ENCODE measurements at regions not wholly inside any gene's neighbourhood (a gene's known extent, or its start where the extent isn't known, plus 50 kb on each side); places are given as distances from the start of the nearest gene placed in this dataset.
"Not testable (repeated sequence)": the region's sequence is repeated elsewhere in the genome, so short reads cannot be mapped to it uniquely, and the experiment has no call there.

GRCh38 chr5:57947181-57947580 lies 464.6 kb upstream of the ACTBL2 start:
- DNase-seq (ENCODE audit: low spot score) = no peak

- no peak for DNase-seq (ENCODE audit: low spot score)
Observed at GRCh38 chr5:57940879-57941278, 458.3 kb upstream of the ACTBL2 start.

- no peak for DNase-seq (ENCODE audit: low spot score)
Observed at GRCh38 chr5:57940236-57940635, 457.6 kb upstream of the ACTBL2 start.

- DNase-seq (ENCODE audit: low spot score) = no peak
Observed at GRCh38 chr5:57939771-57940170, 457.2 kb upstream of the ACTBL2 start.

GRCh38 chr5:57939335-57939734 lies 456.7 kb upstream of the ACTBL2 start:
- no peak for DNase-seq (ENCODE audit: low spot score)

- DNase-seq (ENCODE audit: low spot score) = no peak
Observed at GRCh38 chr5:57938174-57938557, 455.6 kb upstream of the ACTBL2 start.

- no peak for DNase-seq (ENCODE audit: low spot score)
Observed at GRCh38 chr5:57937501-57938173, 455.0 kb upstream of the ACTBL2 start.

GRCh38 chr5:57937025-57937424 lies 454.4 kb upstream of the ACTBL2 start:
- DNase-seq (ENCODE audit: low spot score) = no peak

- no peak for DNase-seq (ENCODE audit: low spot score)
Observed at GRCh38 chr5:57932761-57933160, 450.1 kb upstream of the ACTBL2 start.

- no peak for DNase-seq (ENCODE audit: low spot score)
Observed at GRCh38 chr5:57931807-57932206, 449.2 kb upstream of the ACTBL2 start.

- no peak for DNase-seq (ENCODE audit: low spot score)
Observed at GRCh38 chr5:57931352-57931751, 448.7 kb upstream of the ACTBL2 start.

- DNase-seq (ENCODE audit: low spot score) = no peak
Observed at GRCh38 chr5:57929271-57929670, 446.7 kb upstream of the ACTBL2 start.

- DNase-seq (ENCODE audit: low spot score) = not testable (repeated sequence)
Observed at GRCh38 chr5:57923094-57923493, 440.5 kb upstream of the ACTBL2 start.

GRCh38 chr5:57917004-57917403 lies 434.4 kb upstream of the ACTBL2 start:
- DNase-seq (ENCODE audit: low spot score) = no peak

- DNase-seq (ENCODE audit: low spot score) = no peak
Observed at GRCh38 chr5:57915536-57915935, 432.9 kb upstream of the ACTBL2 start.

GRCh38 chr5:57911438-57911837 lies 428.8 kb upstream of the ACTBL2 start:
- no peak for DNase-seq (ENCODE audit: low spot score)

GRCh38 chr5:57906671-57907070 lies 424.1 kb upstream of the ACTBL2 start:
- no peak for DNase-seq (ENCODE audit: low spot score)

GRCh38 chr5:57903458-57903857 lies 420.8 kb upstream of the ACTBL2 start:
- DNase-seq (ENCODE audit: low spot score) = no peak

- DNase-seq (ENCODE audit: low spot score) = no peak
Observed at GRCh38 chr5:57902095-57902494, 419.5 kb upstream of the ACTBL2 start.

GRCh38 chr5:57900381-57900944 lies 417.9 kb upstream of the ACTBL2 start:
- DNase-seq (ENCODE audit: low spot score) = no peak

- DNase-seq (ENCODE audit: low spot score) = no peak
Observed at GRCh38 chr5:57896576-57896975, 414.0 kb upstream of the ACTBL2 start.

GRCh38 chr5:57895766-57896165 lies 413.2 kb upstream of the ACTBL2 start:
- no peak for DNase-seq (ENCODE audit: low spot score)

- DNase-seq (ENCODE audit: low spot score) = no peak
Observed at GRCh38 chr5:57893926-57894325, 411.3 kb upstream of the ACTBL2 start.

GRCh38 chr5:57891443-57891842 lies 408.8 kb upstream of the ACTBL2 start:
- no peak for DNase-seq (ENCODE audit: low spot score)
